Neural cell (in vitro differentiated cells): ENCODE measurements at regions not wholly inside any gene's neighbourhood (a gene's known extent, or its start where the extent isn't known, plus 50 kb on each side); places are given as distances from the start of the nearest gene placed in this dataset.

Experiments used
- H2AFZ ChIP-seq: fragments of 200-600, 300-800 bp; sonication (generic), shearing (Covaris generic); 2 replicates; pipeline ENCODE4 v1.6.0; 2014; ENCODE audit warnings: low read depth, mild to moderate bottlenecking, antibody characterized with exemption, low read length, moderate library complexity
- H3F3A ChIP-seq: fragments of 200-600 bp; shearing (Covaris generic); 2 replicates; pipeline ENCODE4 v1.6.1; 2016; ENCODE audit warnings: mild to moderate bottlenecking, moderate library complexity, mixed read lengths, antibody characterized with exemption, low read length; ENCODE audit not compliant: insufficient read depth, poor library complexity, severe bottlenecking
- H3K27ac ChIP-seq: fragments of 200-600, 300-800 bp; sonication (generic), shearing (Covaris generic); 2 replicates; pipeline ENCODE4 v1.5.1; 2014; ENCODE audit warnings: mild to moderate bottlenecking, low read length, moderate library complexity
- H3K27me3 ChIP-seq: fragments of 300-800, 200-600 bp; sonication (generic), shearing (Covaris generic); 2 replicates; pipeline ENCODE4 v1.6.0; 2014; ENCODE audit warnings: mild to moderate bottlenecking, low read depth, low read length, moderate library complexity; ENCODE audit not compliant: insufficient read depth
- H3K36me3 ChIP-seq: fragments of 300-800, 200-600 bp; sonication (generic), shearing (Covaris generic); 2 replicates; pipeline ENCODE4 v1.5.1; 2014; ENCODE audit warnings: mild to moderate bottlenecking, antibody characterized with exemption, low read length, moderate library complexity; ENCODE audit not compliant: insufficient read depth
- H3K4me2 ChIP-seq: fragments of 300-800, 200-600 bp; sonication (generic), shearing (Covaris generic); 2 replicates; pipeline ENCODE4 v1.6.0; 2014; ENCODE audit warnings: mild to moderate bottlenecking, low read length
- H3K4me3 ChIP-seq: fragments of 300-800, 200-600 bp; sonication (generic), shearing (Covaris generic); 2 replicates; pipeline ENCODE4 v1.5.1; 2014; ENCODE audit warnings: mild to moderate bottlenecking, low read length, moderate library complexity
- H3K79me2 ChIP-seq: fragments of 200-600 bp; shearing (Covaris generic); replicated peaks from 2 replicates; pipeline ENCODE4 v1.6.0; 2014; ENCODE audit warnings: mild to moderate bottlenecking, low read length, moderate library complexity; ENCODE audit not compliant: insufficient read depth
- H3K9ac ChIP-seq: fragments of 300-800, 200-600 bp; sonication (generic), shearing (Covaris generic); 2 replicates; pipeline ENCODE4 v1.6.1; 2016; ENCODE audit warnings: mild to moderate bottlenecking, low read length, mixed read lengths
- H3K9me2 ChIP-seq: fragments of 200-600 bp; shearing (Covaris generic); 2 replicates; pipeline ENCODE4 v1.6.1; 2016; ENCODE audit warnings: mild to moderate bottlenecking, low read length, mixed read lengths; ENCODE audit not compliant: insufficient read depth
- H3K9me3 ChIP-seq: fragments of 200-600, 300-800 bp; sonication (generic), shearing (Covaris generic); 2 replicates; pipeline ENCODE4 v1.6.1; 2016; ENCODE audit warnings: mild to moderate bottlenecking, mixed run types, low read length, moderate library complexity, mixed read lengths
- H4K20me1 ChIP-seq: fragments of 200-600 bp; shearing (Covaris generic); 2 replicates; pipeline ENCODE4 v1.6.1; 2016; ENCODE audit warnings: mild to moderate bottlenecking, mixed run types; ENCODE audit not compliant: insufficient read depth
- CTCF ChIP-seq: fragments of 450-650 bp; IDR thresholded peaks from 2 replicates; pipeline ENCODE4 v1.5.1; 2014; ENCODE audit warnings: antibody characterized with exemption, mild to moderate bottlenecking, moderate library complexity; ENCODE audit not compliant: poor library complexity, severe bottlenecking
- EP300 ChIP-seq: fragments of 450-650 bp; conservative IDR thresholded peaks from 2 replicates; pipeline ENCODE4 v1.6.1; 2014; ENCODE audit warnings: antibody characterized with exemption, mild to moderate bottlenecking, moderate library complexity; ENCODE audit not compliant: poor library complexity, severe bottlenecking
- EZH2 ChIP-seq: fragments of 200-600, 300-800 bp; shearing (Covaris generic), sonication (generic); IDR thresholded peaks from 2 replicates; pipeline ENCODE4 v1.6.1; 2014; ENCODE audit warnings: antibody characterized with exemption, low read length, borderline replicate concordance, mild to moderate bottlenecking; ENCODE audit not compliant: insufficient read depth, poor library complexity, severe bottlenecking
- MXI1 ChIP-seq: fragments of 450-650 bp; conservative IDR thresholded peaks from 2 replicates; pipeline ENCODE4 v1.6.1; 2014; ENCODE audit warnings: antibody characterized with exemption, mild to moderate bottlenecking; ENCODE audit not compliant: poor library complexity, severe bottlenecking
- POLR2AphosphoS5 ChIP-seq: IDR thresholded peaks from 2 replicates; pipeline ENCODE4 v1.6.1; 2012
- RAD21 ChIP-seq: fragments of 450-650 bp; conservative IDR thresholded peaks from 2 replicates; pipeline ENCODE4 v1.6.1; 2014; ENCODE audit warnings: antibody characterized with exemption, mild to moderate bottlenecking, moderate library complexity
- REST ChIP-seq: IDR thresholded peaks from 2 replicates; pipeline ENCODE4 v1.6.1; 2012; ENCODE audit warnings: borderline replicate concordance
- SMC3 ChIP-seq: fragments of 450-650 bp; conservative IDR thresholded peaks from 2 replicates; pipeline ENCODE4 v1.6.1; 2014; ENCODE audit warnings: antibody characterized with exemption, mild to moderate bottlenecking, moderate library complexity; ENCODE audit not compliant: poor library complexity
- TAF1 ChIP-seq: IDR thresholded peaks from 2 replicates; pipeline ENCODE4 v1.6.1; 2012; ENCODE audit warnings: low read depth

GRCh38 chr1:211885747-211886522, 55.4 kb upstream of the LPGAT1 start:
- Histone ChIP-seq H3K4me2 (no peak overlapping the region), H3K79me2 (no peaks in the 10 kb centered on the region), H3K4me3 (no peak overlapping the region), H3K27ac (no peak overlapping the region), H3F3A (no peaks in the 10 kb centered on the region), H3K9me2 (no peaks in the 10 kb centered on the region), H3K9me3 (no peaks in the 10 kb centered on the region), H3K9ac (no peak overlapping the region), H3K36me3 (no peaks in the 10 kb centered on the region), H3K27me3 (no peaks in the 10 kb centered on the region), H4K20me1 (no peaks in the 10 kb centered on the region), H2AFZ (no peak overlapping the region)
- TF ChIP-seq SMC3 (no peak), CTCF (no peak), RAD21 (no peak), EZH2 (no peak), MXI1 (no peak), POLR2AphosphoS5 (no peak), REST (no peak), TAF1 (no peak), EP300 (no peak)

GRCh38 chr1:211882381-211883004, 51.9 kb upstream of the LPGAT1 start:
- Histone ChIP-seq H4K20me1 (no peaks in the 10 kb centered on the region), H3K36me3 (no peaks in the 10 kb centered on the region), H3K27ac (no peak overlapping the region), H3F3A (no peaks in the 10 kb centered on the region), H3K9me3 (no peaks in the 10 kb centered on the region), H3K27me3 (no peaks in the 10 kb centered on the region), H2AFZ (no peak overlapping the region), H3K9ac (no peak overlapping the region), H3K4me3 (no peak overlapping the region), H3K9me2 (no peaks in the 10 kb centered on the region), H3K4me2 (no peak overlapping the region), H3K79me2 (no peaks in the 10 kb centered on the region)
- TF ChIP-seq CTCF (no peak), REST (no peak), EP300 (no peak), EZH2 (no peak), RAD21 (no peak), TAF1 (no peak), SMC3 (no peak), MXI1 (no peak), POLR2AphosphoS5 (no peak)
